Hepatic stellate cell (primary cell): ENCODE measurements at regions not wholly inside any gene's neighbourhood (a gene's known extent, or its start where the extent isn't known, plus 50 kb on each side); places are given as distances from the start of the nearest gene placed in this dataset.
"Not testable (repeated sequence)": the region's sequence is repeated elsewhere in the genome, so short reads cannot be mapped to it uniquely, and the experiment has no call there.

Experiments
- DNase-seq: peaks from one replicate; pipeline ENCODE4 v3.0.0; 2011; ENCODE audit warnings: low spot score

DNA sequence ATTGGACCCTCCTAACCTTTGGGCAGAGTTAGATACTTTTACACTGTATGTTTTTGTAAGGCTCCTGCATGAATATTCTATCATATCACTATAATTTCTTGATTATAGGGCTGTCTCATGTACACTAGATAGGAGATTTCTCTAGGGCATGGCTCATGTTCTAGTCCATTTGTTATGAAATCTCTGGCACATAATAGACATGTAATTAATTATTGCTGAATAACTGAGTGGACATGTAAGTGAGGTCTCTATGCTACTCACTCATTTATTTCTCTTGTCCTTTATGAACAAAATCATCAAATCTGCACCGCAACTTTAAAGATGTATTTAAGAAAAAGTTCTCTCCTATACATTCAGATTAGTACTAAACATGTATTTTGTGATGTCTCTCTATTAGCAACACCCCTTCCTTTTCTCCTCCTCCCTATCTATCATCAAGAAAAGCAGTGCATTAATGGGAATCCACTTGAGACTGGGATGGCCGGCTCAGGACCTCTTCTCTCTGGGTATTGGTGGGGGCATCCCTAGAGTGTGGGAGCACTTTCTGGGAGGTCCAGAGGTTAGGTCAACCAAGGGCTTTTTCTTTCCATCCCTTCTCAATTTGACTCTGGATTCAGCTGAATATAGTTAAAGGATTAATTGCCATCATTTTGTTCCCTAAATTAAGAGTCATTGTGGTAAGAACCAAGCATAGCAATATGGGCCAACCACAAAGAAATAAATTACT is 168.0 kb upstream of the HMGA2 start:
- DNase-seq = no peak

DNA sequence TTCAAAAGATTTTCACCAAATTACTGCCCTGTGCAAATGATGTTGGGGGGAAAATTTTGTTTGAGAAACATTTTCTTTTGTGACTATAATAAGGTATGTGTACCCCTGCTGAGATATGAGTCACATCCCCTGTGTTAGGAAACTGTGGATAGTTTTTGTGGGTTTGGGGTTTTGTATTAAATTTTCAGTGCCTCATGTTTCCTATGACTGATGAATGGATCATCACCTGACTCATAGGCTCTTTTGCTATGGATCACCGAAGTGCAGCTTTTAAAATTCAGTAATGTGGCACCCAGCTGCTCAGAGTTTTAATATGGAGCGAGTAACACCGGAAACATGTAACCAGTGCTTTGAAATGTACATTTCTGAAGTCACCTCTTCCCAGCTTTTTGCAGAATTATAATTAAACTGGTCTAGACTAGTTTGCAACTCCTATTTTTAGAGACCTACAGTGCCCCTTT is 167.4 kb upstream of the HMGA2 start:
- DNase-seq = peak; percentile 46

DNA sequence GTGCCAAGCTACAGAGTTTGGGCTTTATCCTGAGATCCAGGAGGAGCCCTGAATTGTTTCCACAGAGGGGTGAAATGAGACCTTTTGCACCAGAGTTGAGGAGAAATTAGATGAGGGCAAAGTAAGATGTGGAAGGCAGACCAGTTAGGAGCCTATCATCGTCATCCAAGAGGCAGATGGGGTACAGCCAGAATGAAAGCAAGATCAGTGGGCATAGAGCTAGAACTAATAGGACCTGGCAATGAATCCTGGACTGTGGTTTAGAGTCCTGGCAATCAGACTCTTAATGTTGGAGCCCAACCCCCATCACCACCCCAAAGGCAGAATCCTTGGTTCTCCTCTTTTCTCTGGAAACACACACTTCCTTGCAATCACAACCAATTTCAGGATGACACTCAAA is 166.6 kb upstream of the HMGA2 start:
- DNase-seq = no peak

DNA sequence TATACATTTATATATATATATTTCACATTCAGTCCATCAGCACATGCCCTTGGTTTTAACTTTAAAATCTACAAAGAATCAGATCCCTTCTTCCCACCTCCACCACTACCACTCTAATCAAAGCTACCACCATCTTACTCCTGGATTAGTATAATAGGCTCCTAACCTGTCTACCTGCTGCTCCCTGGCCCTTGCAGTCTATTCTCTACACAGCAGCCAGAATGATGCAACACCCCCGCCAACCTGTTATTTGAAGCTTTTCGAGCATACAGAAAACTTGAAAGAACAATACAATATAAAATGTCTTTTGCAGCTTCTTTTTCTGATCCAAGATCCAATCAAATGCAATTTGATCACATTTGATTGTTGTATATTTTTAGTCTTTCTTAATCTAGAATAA is 165.9 kb upstream of the HMGA2 start:
- no peak for DNase-seq

DNA sequence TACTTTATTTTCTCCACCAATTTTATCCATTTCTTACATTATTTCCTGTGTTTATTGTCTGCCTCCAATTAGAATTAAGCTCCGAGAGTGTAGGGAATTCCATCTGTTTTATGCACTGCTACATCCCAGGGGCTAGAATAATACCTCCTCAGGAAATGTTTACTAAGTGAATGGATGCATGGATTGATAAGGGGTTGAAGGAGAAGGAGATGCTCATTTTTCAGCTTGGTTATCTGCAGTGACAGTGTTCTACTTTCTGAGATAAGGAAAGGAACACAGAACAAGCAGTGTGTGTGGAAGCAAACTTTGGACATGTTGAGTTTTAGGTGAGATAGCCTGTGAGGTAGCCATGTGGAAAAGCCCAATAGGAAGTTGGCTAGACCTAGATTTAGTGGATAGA is 164.6 kb upstream of the HMGA2 start:
- DNase-seq = no peak

DNA sequence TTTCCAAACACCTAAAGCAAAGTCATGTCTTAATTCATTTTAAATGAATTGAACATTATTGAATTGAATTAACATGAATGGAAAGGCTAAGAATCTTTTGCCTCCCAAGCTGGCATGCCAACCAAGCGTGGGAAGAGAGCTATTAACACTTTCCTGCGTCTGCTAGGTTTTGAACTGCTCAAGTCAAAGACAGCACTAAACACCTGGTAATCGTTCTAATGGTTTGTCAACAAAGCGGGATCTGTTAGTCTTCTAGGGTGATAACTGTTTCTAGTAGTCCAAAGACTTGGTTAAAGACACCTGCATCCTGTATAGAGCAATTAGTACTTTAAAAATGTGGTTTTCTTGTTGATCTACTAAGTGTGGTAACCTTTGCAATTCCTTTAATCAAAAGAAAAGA is 164.2 kb upstream of the HMGA2 start:
- no peak for DNase-seq

DNA sequence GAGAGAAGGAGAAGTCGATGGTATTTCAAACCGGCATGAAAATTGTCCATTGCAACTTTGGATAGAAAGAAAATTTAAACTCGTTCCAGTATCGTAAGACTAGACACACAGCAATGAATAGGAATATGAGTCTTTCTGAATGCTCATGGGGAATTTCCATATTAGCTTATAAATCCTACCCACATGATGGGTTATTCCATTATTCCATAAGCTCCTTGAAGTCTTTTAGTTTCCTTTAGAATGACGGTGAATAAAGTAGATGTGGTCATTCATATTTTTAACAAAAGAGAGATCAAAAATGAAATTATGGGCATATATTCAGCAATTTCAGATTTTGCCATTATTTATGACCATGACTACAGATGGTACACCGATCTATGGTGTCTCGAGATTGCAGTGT is 163.4 kb upstream of the HMGA2 start:
- DNase-seq = no peak

DNA sequence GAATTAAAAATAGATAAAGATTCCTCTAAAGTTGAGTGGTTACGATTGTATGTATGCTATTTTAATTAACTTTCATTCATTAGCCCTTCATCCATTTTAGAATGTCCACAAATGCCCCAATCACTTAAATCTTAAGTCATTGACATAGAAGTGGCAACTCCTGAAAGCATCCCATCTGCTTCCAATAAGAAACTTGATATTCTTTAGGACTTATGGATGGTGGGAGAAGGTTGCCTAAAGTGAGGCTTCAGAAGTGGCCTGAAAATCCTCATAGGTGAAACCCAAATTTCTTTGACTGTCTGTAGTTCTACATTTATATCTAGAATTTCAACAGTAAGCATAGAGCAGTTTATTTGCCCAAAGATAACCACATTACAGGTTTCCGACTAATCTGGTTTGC is 161.7 kb upstream of the HMGA2 start:
- no peak for DNase-seq

DNA sequence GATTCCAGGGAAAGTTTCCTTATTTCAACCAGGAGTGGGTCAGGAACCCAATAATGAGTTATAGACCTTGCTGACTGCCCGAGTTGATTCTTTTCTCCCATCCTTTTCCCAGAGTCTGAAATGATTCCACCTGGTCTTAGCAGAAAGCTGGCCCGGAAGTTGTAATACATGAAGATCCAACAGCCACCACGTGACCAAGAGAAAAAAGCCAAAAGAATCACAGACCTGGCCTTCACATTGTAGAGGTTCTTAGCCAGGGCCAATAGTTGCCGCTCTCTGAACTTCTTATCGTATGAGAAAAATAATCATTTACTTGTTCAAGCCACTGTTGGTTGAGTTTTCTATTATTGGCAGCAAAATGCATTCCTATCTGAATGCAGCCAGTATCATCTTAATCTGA is 161.2 kb upstream of the HMGA2 start:
- DNase-seq = no peak

DNA sequence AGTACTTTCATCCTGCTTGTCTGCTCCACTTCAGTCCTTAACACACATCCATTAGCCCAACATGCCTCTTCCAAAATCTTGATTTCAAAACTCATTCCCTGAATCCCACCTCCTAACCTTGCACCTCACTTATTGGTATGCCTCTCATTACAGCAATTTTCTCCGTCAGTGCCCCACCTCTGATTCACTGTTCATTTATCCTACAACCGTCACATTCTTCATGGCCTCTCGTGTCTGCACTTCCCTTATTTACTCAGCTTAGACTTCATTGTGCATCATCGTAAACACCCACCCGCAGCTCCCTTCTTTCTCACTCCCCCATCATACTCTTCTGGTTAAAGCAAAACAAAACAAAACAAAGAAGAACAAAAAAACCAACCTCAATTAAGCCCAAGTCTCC is 160.6 kb upstream of the HMGA2 start:
- DNase-seq = no peak

DNA sequence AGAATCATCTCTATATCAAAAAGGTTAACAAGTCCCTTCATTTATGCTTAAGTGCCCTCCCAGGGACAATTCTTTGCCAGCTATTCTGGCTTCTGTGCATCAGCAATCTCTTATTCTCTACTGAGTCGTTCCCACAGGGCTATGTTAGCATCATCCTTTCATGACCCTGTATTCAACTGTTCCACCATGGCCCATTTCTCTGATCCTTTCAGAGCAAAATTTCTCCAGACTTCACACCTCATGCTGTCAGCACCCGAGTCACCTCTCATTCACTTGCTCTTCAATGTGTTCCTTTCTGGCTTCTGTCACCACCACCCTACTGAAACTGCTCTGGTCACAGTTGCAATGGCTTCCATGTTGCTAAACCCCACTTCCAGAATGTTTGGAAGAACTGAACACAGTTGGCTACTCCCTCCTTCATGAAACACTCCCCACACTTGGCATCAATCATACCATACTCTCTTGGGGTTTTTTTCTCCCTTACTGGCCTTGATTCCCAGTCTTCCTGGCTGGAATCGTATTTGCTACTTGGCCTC is 159.5 kb upstream of the HMGA2 start:
- DNase-seq = no peak

DNA sequence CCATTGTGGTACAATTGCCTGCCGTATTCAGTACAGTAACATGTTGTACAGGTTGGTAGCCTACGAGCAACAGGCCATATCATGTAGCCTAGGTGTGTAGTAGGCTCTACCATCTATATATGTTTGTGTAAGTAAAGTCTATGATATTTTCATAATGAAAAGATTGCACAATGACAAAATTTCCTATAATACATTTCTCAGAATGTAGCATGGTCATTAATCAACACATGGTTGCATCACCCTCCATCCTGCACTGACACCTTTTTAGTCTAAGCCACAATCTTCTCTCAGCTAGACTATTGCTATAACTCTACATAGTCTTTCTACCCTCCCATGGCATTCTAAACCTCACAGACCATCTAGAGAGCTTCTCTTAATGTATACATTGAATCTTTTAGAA is 158.5 kb upstream of the HMGA2 start:
- no peak for DNase-seq

DNA sequence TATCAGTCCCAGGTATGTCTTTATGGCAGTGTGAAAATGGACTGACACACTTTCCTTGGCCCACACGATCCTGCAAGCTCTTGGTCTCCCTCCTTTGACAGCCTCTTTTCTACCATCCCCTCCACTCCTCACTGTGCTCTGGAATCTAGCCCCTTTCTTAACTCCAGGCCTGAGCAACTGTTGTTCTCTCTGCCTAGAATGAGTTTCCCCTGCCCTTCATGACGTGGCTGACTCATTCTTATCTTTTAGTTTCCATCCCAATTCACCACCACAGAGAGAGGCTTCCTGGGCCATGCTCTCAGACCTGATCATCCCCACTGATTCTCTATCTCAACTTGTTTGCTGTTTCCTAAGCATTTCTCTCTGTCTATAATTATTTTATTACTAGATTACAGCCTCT is 157.4 kb upstream of the HMGA2 start:
- no peak for DNase-seq

DNA sequence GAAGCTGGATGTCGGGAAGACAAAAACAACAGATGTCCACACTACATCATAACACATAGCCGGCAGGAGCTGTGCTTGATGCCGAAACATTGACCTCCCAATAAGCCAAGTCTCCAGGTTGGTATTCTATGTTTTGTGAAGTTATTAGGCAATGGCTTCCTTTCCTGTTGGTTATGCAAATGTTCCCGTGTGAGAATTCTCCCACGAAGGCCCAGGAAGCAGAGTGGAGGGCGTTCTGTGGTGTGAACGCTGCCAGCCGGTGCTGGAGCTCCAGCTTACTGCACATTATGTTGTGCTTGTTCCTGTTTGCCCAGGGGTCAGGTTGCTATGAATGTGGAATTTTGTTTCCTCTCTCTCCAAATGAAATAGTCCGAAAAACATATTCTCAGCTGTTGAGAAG is 156.4 kb upstream of the HMGA2 start:
- DNase-seq = no peak

DNA sequence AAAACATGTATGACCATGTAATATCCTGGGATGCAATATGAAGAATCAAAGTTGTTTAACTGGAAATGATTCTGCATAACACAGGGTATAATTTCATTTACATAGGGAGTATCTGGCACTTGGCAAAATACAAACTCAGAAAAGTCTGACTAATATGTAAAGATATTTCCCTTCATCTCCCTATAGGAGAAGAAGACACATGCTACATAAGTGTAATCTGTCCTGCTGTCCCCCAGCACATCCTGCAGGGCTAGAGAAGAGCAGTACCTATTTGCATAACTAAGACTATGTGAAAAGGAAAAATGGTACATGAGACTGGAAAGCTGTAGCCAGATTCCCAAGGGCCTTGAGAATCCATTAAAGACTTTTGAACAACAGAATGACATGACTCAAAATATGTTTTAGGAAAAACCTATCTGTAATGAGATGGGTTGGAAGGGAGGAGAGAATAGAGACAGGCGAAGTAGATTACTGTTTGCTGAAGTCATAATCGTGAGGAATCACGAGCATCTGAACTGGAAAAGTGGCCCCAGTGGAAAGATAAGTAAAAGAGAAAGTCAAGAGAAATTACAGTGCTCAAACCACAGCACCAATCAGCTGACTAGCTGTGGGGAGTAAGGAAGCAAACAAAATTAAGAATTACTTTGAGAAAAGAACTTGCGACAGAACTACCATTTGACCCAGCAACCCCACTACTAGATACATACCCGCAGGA is 155.1 kb upstream of the HMGA2 start:
- DNase-seq = no peak

DNA sequence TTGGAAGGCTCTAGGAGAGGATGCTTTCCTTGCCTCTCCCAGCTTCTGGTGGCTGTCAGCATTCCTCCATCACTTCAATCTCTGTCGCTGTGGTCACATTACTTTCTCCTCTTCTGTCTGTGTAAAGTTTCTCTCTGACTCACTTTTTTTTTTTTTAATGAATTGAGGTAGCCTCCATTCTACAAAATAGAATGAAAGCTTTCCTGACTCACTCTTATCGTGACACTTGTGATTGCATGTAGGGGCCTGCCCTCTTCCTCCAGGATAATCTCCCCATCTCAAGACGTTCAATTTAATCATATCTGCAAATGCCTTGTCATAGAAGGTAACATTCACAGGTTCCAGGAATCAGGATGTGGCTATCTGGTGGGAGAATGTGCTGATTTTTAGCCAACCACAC is 153.5 kb upstream of the HMGA2 start:
- DNase-seq = no peak

DNA sequence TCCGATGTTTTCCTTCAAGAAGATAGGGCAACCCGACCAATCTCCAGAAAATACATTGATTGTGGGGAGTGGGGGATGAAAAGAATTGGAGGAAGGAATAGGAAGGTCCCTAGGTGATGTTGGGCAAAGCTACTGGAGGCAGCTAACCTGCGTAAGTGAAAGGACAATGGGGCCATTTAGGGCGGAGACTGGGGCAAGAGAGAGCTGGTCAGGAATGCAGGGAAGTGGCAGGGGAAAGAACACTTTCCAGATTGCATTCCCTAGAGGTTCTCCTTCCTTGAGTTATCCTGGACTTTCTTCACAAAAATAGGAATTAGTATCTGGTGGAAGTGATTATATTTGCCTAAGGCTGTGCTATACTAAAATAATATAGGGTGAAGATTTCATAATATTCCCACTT is 151.8 kb upstream of the HMGA2 start:
- DNase-seq = no peak

DNA sequence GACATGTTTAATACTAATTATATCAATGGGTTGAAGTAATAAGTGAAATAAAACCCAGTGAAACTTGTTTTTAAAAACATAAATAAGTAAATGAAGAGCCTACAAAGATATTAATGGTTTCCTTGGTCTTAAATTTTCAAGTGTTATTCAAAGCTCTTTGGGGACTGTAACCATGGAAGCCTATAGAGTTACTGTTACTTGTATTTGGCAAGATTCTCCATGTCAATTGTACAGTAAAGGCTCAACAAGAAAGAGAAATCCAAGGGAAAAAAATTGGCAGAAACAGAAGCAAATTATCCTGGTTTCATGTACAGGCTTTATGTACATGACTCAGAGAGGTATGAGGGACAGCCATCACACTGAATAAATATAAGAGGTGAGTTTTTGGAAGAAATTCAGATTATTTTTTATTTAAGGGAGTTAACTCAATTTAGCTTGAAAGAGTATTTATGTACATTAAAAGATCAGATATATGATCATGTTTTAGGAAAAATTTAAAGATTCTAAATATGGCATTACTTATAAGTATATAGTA is 151.1 kb upstream of the HMGA2 start:
- no peak for DNase-seq

DNA sequence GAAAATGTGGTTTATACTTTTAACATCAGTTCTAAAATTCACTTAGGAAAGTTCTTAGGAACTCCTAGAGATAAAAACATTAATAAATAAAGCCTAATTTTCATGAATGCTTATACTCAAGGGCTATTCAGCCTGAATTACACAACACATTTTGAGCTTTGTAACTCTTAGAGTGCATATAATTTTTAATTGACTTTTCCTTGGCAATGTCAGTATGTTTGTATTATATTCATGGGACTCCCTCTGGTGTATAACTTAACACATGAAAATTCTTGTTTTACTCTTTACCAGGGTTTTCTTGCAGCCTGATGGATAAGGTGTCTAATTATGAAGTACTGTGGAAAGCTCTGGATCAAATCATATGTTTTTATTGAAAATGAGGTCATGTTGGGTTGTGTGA is 150.6 kb upstream of the HMGA2 start:
- no peak for DNase-seq

DNA sequence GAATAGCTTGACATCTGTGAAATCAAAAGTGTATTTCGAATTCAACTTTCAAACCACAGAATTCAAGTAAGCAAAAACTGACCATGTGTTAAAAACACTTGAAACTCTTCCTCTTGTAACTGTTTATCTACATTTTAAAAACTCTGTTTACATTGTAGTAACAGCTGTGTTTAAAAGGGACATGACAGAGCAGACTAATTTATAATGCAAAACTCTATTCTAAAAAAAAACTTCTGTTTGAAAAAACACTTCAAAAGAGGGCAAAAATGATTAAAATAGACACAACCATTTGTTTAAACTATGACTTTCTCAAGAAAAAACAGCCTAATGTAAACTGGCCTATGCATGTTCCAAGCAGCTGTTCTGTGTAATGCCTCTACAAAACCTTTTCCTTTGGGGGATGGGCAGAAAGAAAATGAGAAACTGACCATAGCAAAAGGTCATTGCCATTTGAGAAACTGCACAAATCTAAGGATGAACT is 149.1 kb upstream of the HMGA2 start:
- DNase-seq = no peak

DNA sequence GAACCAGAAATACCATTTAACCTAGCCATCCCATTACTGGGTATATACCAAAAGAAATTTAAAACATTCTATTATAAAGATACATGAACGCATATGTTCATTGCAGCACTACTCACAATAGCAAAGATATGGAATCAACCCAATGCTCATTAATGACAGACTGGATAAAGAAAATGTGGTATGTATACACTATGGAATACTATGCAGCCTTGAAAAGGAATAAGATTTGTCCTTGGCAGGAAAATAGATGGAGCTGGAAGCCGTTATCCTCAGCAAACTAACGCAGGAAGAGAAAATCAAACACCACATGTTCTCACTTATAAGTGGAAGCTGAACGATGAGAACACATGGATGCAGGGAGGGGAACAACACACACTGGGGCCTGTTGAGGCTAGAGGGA is 146.1 kb upstream of the HMGA2 start:
- not testable (repeated sequence) for DNase-seq

DNA sequence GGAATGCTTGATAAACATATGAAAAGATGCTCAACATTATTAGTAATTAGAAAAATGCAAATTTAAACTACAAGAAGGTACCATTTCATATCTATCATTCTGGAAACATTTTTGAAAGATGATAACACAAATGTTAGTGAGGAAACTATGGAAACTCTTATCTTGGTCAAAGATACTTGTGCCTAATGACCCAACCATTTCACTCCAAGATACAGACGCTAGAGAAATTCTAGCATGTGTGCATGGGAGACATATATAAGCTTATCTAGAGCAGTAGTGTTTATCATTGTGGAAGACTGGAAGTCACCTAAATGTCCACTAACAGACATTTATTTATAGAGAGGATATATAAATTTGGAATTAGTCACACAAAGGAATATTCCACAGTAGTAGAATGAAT is 143.1 kb upstream of the HMGA2 start:
- DNase-seq = no peak

DNA sequence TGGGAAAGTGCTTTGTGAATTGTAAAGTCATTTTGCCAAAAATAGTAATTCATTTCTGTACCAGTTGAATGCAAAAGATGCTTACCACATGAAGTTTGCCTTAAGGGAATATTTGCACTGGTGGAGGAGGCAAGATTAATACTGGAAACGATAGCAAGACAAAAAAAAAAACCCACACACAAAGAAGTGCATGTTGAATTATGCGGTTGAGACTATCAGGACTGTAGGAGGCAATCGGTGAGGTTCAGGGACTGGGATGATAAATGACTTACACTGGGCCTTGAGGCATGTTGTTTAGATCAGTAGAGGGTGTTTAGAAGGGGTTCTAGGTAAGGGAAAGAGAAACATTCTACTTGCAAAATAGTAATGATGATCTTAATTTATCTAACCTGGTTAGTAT is 142.2 kb upstream of the HMGA2 start:
- DNase-seq = no peak
